H1 (cell line): ENCODE measurements at regions not wholly inside any gene's neighbourhood (a gene's known extent, or its start where the extent isn't known, plus 50 kb on each side); places are given as distances from the start of the nearest gene placed in this dataset.

Experiments used
- CTCF ChIA-PET: fragments of 300-600 bp; sonication (Branson Sonifier 250); formaldehyde crosslinking; loops from one replicate; lab custom pipeline; 2021; ENCODE audit not compliant: partially characterized antibody; lab: Charles Lee
- POLR2A ChIA-PET: fragments of 300-600 bp; sonication (Branson Sonifier 250); formaldehyde crosslinking; loops from one replicate; lab custom pipeline; 2021; ENCODE audit warnings: inconsistent platforms; ENCODE audit not compliant: partially characterized antibody; lab: Charles Lee
- DNase-seq, 2 experiments: peaks; one replicate each; pipeline versions ENCODE4 v3.0.0 to v3.0.0-alpha.2; 2010 to 2022; ENCODE audit warnings: low spot score in 2 of 2, low read depth in 1 of 2, mixed read lengths in 1 of 2
- FAIRE-seq: peaks from 2 replicates; lab custom pipeline; 2011; peaks lifted over from hg19 to GRCh38; lab: Jason Lieb, UNC
- H2AFZ ChIP-seq: 2 replicates; pipeline ENCODE4 v1.8.1; 2012; ENCODE audit warnings: low read length, inconsistent platforms
- H2AK5ac ChIP-seq: 2 replicates; pipeline ENCODE4 v1.6.1; 2013; ENCODE audit warnings: low read depth, low read length
- H2BK120ac ChIP-seq: replicated peaks from 2 replicates; pipeline ENCODE3; 2013; ENCODE audit warnings: low read depth, low read length, inconsistent platforms
- H2BK12ac ChIP-seq: 2 replicates; pipeline ENCODE4 v1.6.1; 2013; ENCODE audit warnings: low read depth, low read length
- H2BK15ac ChIP-seq: 2 replicates; pipeline ENCODE4 v1.6.1; 2013; ENCODE audit warnings: low read length
- H2BK20ac ChIP-seq: 2 replicates; pipeline ENCODE4 v1.6.1; 2013; ENCODE audit warnings: low read length
- H2BK5ac ChIP-seq: 2 replicates; pipeline ENCODE4 v1.6.1; 2013; ENCODE audit warnings: low read depth, low read length
- H3K14ac ChIP-seq: 2 replicates; pipeline ENCODE4 v1.6.1; 2013; ENCODE audit warnings: inconsistent platforms; ENCODE audit not compliant: insufficient read length
- H3K18ac ChIP-seq: 2 replicates; pipeline ENCODE4 v1.6.1; 2013; ENCODE audit warnings: low read length; ENCODE audit errors: extremely low read depth
- H3K23ac ChIP-seq: 2 replicates; pipeline ENCODE4 v1.6.1; 2013; ENCODE audit warnings: inconsistent platforms; ENCODE audit not compliant: insufficient read length
- H3K23me2 ChIP-seq: 2 replicates; pipeline ENCODE4 v1.6.1; 2013; ENCODE audit warnings: low read depth, low read length
- H3K27ac ChIP-seq: 2 replicates; pipeline ENCODE4 v1.6.1; 2011; ENCODE audit warnings: low read depth, low read length, inconsistent platforms
- H3K27me3 ChIP-seq, 4 experiments: replicated peaks in 1 of 4; 1 replicate in 1 of 4; 2 replicates in 3 of 4; pipeline versions ENCODE4 v1.6.1 to v1.8.1; 2011 to 2013; ENCODE audit warnings: low read length in 3 of 4, mild to moderate bottlenecking in 3 of 4, inconsistent platforms in 2 of 4, mixed read lengths in 2 of 4, moderate library complexity in 1 of 4; ENCODE audit not compliant: control insufficient read depth in 3 of 4, insufficient read depth in 3 of 4; ENCODE audit errors: extremely low read depth in 1 of 4
- H3K36me3 ChIP-seq, 4 experiments: 2 replicates each; pipeline versions ENCODE4 v1.6.1 to v1.8.1; 2011 to 2013; ENCODE audit warnings: mild to moderate bottlenecking in 4 of 4, low read length in 3 of 4, moderate library complexity in 2 of 4, control low read depth in 1 of 4, inconsistent platforms in 1 of 4; ENCODE audit not compliant: insufficient read depth in 4 of 4, control insufficient read depth in 2 of 4
- H3K4ac ChIP-seq: replicated peaks from 2 replicates; pipeline ENCODE3; 2013; ENCODE audit warnings: low read length, low read depth, mixed read lengths, inconsistent platforms; ENCODE audit not compliant: insufficient read length
- H3K4me1 ChIP-seq, 4 experiments: replicated peaks in 1 of 4; 1 replicate in 1 of 4; 2 replicates in 3 of 4; pipeline versions ENCODE4 v1.6.1 to v1.8.1; 2011 to 2013; ENCODE audit warnings: low read length in 3 of 4, inconsistent platforms in 2 of 4, mixed read lengths in 1 of 4; ENCODE audit not compliant: insufficient read depth in 4 of 4, control insufficient read depth in 3 of 4
- H3K4me2 ChIP-seq, 2 experiments: 2 replicates each; pipeline versions ENCODE4 v1.6.1 to v1.8.1; 2011 to 2013; ENCODE audit warnings: low read depth in 2 of 2, low read length in 2 of 2, control low read depth in 1 of 2, inconsistent platforms in 1 of 2, mild to moderate bottlenecking in 1 of 2; ENCODE audit not compliant: insufficient read depth in 1 of 2
- H3K4me3 ChIP-seq, 4 experiments: fragments of 200-600, 300-600 bp in 1 of 4; sonication (generic), shearing (Covaris generic), sonication (Bioruptor Twin) in 1 of 4; 2 replicates each; pipeline versions ENCODE4 v1.5.1 to v1.8.1; 2011 to 2016; ENCODE audit warnings: low read length in 4 of 4, low read depth in 3 of 4, control low read depth in 2 of 4, inconsistent platforms in 2 of 4, mild to moderate bottlenecking in 2 of 4, mixed read lengths in 1 of 4, moderate library complexity in 1 of 4; ENCODE audit not compliant: insufficient read depth in 2 of 4; ENCODE audit errors: extremely low read depth in 1 of 4
- H3K56ac ChIP-seq: replicated peaks from 2 replicates; pipeline ENCODE3; 2013; ENCODE audit warnings: low read depth, mild to moderate bottlenecking, mixed read lengths, low read length, inconsistent platforms; ENCODE audit not compliant: insufficient read length
- H3K79me1 ChIP-seq: 2 replicates; pipeline ENCODE4 v1.6.1; 2013; ENCODE audit warnings: low read depth, low read length, control low read depth
- H3K79me2 ChIP-seq, 2 experiments: 2 replicates each; pipeline versions ENCODE4 v1.6.1 to v1.8.1; 2012 to 2013; ENCODE audit warnings: low read length in 2 of 2, mild to moderate bottlenecking in 2 of 2, inconsistent platforms in 1 of 2; ENCODE audit not compliant: insufficient read depth in 2 of 2, control insufficient read depth in 1 of 2
- H3K9ac ChIP-seq, 4 experiments: replicated peaks in 1 of 4; 1 replicate in 1 of 4; 2 replicates in 3 of 4; pipeline versions ENCODE4 v1.6.1 to v1.8.1; 2011 to 2013; ENCODE audit warnings: low read depth in 3 of 4, low read length in 3 of 4, control low read depth in 2 of 4, mild to moderate bottlenecking in 2 of 4, moderate library complexity in 2 of 4, inconsistent platforms in 1 of 4; ENCODE audit errors: extremely low read depth in 1 of 4
- H3K9me3 ChIP-seq, 2 experiments: 2 replicates each; pipeline versions ENCODE4 v1.6.1 to v1.8.1; 2012 to 2013; ENCODE audit warnings: mild to moderate bottlenecking in 2 of 2, moderate library complexity in 2 of 2, control low read depth in 1 of 2, inconsistent platforms in 1 of 2, low read depth in 1 of 2, low read length in 1 of 2, mixed read lengths in 1 of 2; ENCODE audit not compliant: insufficient read depth in 2 of 2
- H4K20me1 ChIP-seq, 2 experiments: replicated peaks in 1 of 2; 2 replicates each; pipeline versions ENCODE3 to v1.8.1; 2011 to 2013; ENCODE audit warnings: inconsistent platforms in 2 of 2, low read length in 2 of 2, mild to moderate bottlenecking in 1 of 2; ENCODE audit not compliant: insufficient read depth in 2 of 2, control insufficient read depth in 1 of 2
- H4K5ac ChIP-seq: 2 replicates; pipeline ENCODE4 v1.6.1; 2013; ENCODE audit warnings: low read length, low read depth, mixed read lengths, inconsistent platforms; ENCODE audit not compliant: insufficient read length
- H4K8ac ChIP-seq: 2 replicates; pipeline ENCODE4 v1.8.0; 2013; ENCODE audit warnings: mild to moderate bottlenecking, moderate library complexity, low read length, inconsistent platforms; ENCODE audit not compliant: insufficient read depth; ENCODE audit errors: extremely low read depth
- H4K91ac ChIP-seq: replicated peaks from 2 replicates; pipeline ENCODE3; 2013; ENCODE audit warnings: low read length, mixed read lengths, inconsistent platforms; ENCODE audit not compliant: insufficient read length
- ATF2 ChIP-seq: IDR thresholded peaks from 2 replicates; pipeline ENCODE4 v1.6.1; 2012; ENCODE audit warnings: low read length, inconsistent platforms
- ATF3 ChIP-seq: IDR thresholded peaks from 2 replicates; pipeline ENCODE4 v1.6.1; 2011; ENCODE audit warnings: low read depth, mild to moderate bottlenecking, low read length; ENCODE audit not compliant: insufficient read depth
- CHD1 ChIP-seq: IDR thresholded peaks from 2 replicates; pipeline ENCODE4 v1.6.1; 2012; ENCODE audit warnings: low read depth, low read length, improper control_type of control experiment
- CREB1 ChIP-seq: IDR thresholded peaks from 2 replicates; pipeline ENCODE4 v1.6.1; 2012; ENCODE audit warnings: inconsistent platforms
- GTF2F1 ChIP-seq: IDR thresholded peaks from 2 replicates; pipeline ENCODE4 v1.6.1; 2012; ENCODE audit warnings: low read depth, low read length, improper control_type of control experiment, borderline replicate concordance
- POLR2A ChIP-seq, 2 experiments: IDR thresholded peaks; 1 replicate in 1 of 2; 2 replicates in 1 of 2; pipeline ENCODE4 v1.6.1; 2011; ENCODE audit warnings: low read depth in 2 of 2, low read length in 2 of 2, mild to moderate bottlenecking in 2 of 2; ENCODE audit errors: control extremely low read depth in 1 of 2
- POU5F1 ChIP-seq: IDR thresholded peaks from 2 replicates; pipeline ENCODE4 v1.6.1; 2011; ENCODE audit warnings: low read depth, mild to moderate bottlenecking, low read length, moderate library complexity
- RBBP5 ChIP-seq: IDR thresholded peaks from 2 replicates; pipeline ENCODE4 v1.7.1; 2012; ENCODE audit warnings: low read depth, mild to moderate bottlenecking, inconsistent platforms, low read length, moderate library complexity, borderline replicate concordance
- RNF2 ChIP-seq: fragments of 200-900, 300-1000 bp; sonication (generic); IDR thresholded peaks from 2 replicates; pipeline ENCODE4 v1.7.1; 2016; ENCODE audit warnings: borderline replicate concordance, low read depth, mild to moderate bottlenecking, antibody characterized with exemption, low read length; ENCODE audit not compliant: poor library complexity, severe bottlenecking; ENCODE audit errors: missing control alignments
- SAP30 ChIP-seq: fragments of 300-600 bp; sonication (generic); IDR thresholded peaks from 2 replicates; pipeline ENCODE4 v1.7.1; 2012; ENCODE audit warnings: low read length, moderate library complexity, mild to moderate bottlenecking, inconsistent platforms; ENCODE audit not compliant: insufficient read depth, insufficient replicate concordance
- SRF ChIP-seq: IDR thresholded peaks from 2 replicates; pipeline ENCODE4 v1.6.1; 2011; ENCODE audit warnings: mild to moderate bottlenecking, low read depth, low read length, moderate library complexity
- TBP ChIP-seq: IDR thresholded peaks from 2 replicates; pipeline ENCODE4 v1.6.1; 2011; ENCODE audit warnings: low read depth, low read length, improper control_type of control experiment
- ZNF274 ChIP-seq: IDR thresholded peaks from 2 replicates; pipeline ENCODE4 v1.7.0; 2012; ENCODE audit warnings: low read length, borderline replicate concordance; ENCODE audit errors: extremely low read depth
- WGBS, 2 experiments: shearing (Covaris generic) in 1 of 2; methylation state at CpG; one replicate each; pipeline versions ENCODE4 v1.1.6 to v1.1.7; 2013 to 2015; ENCODE audit warnings: low lambda C conversion rate in 2 of 2, mixed read lengths in 2 of 2, inconsistent platforms in 1 of 2, low coverage in 1 of 2, missing lambda C conversion rate in 1 of 2; ENCODE audit not compliant: insufficient replicate concordance in 2 of 2, insufficient coverage in 1 of 2, insufficient read length in 1 of 2; ENCODE audit errors: extremely low coverage in 1 of 2, missing lambda C conversion rate in 1 of 2; 5-methylcytosine and 5-hydroxymethylcytosine counted together

DNA sequence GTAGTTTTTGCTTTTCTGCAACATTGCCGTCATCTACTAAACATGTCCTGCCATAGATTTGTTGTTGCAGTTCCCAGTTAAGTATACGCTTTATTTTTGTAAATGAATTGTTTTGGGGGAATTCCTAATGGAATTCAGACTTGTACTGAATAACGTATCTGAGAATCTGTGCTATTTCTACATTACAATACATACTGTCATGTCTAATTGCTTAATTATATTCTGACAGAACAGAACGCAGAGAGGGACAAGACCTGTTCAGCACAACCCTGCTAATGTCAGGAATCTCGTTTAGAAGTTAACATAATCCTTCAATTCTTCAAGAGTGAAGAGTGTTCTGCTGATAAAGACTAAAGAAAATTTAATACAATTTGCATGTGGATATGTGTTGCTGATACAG is 861.1 kb upstream of the KLHL1 start:
- POLR2A ChIA-PET: no interaction called here
- no peaks in the 10 kb centered on the region for H3K79me1 ChIP-seq
- CTCF ChIA-PET: interaction anchor here (0.7 kb wide), 1 partner anchor 204 kb away, joined by 3 read pairs; no protein-coding TSS in a partner anchor
- H2BK5ac ChIP-seq: no peak overlapping the region
- 90% methylated on average over 5 of the region's 5 CpGs; no CpG with 5 or more reads in 1 of the 2 experiments for WGBS, 2 experiments
- H3K56ac ChIP-seq: no peak overlapping the region
- no peak overlapping the region for H2AK5ac ChIP-seq
- no peaks in the 10 kb centered on the region for H3K79me2 ChIP-seq
- no peak overlapping the region for H4K5ac ChIP-seq
- DNase-seq (no peak), FAIRE-seq (no peak)
- no peaks in the 10 kb centered on the region for H3K4me1 ChIP-seq
- no peaks in the 10 kb centered on the region for H3K23me2 ChIP-seq
- no peak overlapping the region for H3K14ac ChIP-seq
- no peak overlapping the region for H2BK12ac ChIP-seq
- no peak overlapping the region for H3K27ac ChIP-seq
- no peaks in the 10 kb centered on the region for H3K27me3 ChIP-seq
- TF ChIP-seq SRF (no peak), GTF2F1 (no peak), RNF2 (no peak), RBBP5 (no peak), CREB1 (no peak), ZNF274 (no peak), SAP30 (no peak), TBP (no peak), CHD1 (no peak), POLR2A (IDR thresholded peaks at IDR 0.05; ENCODE audit: control extremely low read depth in 1 of 2, low read depth in 2 of 2, low read length in 2 of 2) (no peak), ATF2 (no peak), ATF3 (no peak), POU5F1 (no peak)
- H3K36me3 ChIP-seq: no peaks in the 10 kb centered on the region
- H3K4ac ChIP-seq: no peak overlapping the region
- no peak overlapping the region for H4K8ac ChIP-seq
- H3K23ac ChIP-seq: no peak overlapping the region
- H2BK20ac ChIP-seq: no peak overlapping the region
- no peak overlapping the region for H4K91ac ChIP-seq
- H2AFZ ChIP-seq: no peak overlapping the region
- no peak overlapping the region for H3K4me2 ChIP-seq
- no peak overlapping the region for H3K4me3 ChIP-seq
- H2BK15ac ChIP-seq: no peak overlapping the region
- H3K9me3 ChIP-seq: no peaks in the 10 kb centered on the region
- H3K18ac ChIP-seq: no peak overlapping the region
- no peaks in the 10 kb centered on the region for H4K20me1 ChIP-seq
- no peak overlapping the region for H3K9ac ChIP-seq
- no peak overlapping the region for H2BK120ac ChIP-seq
